Testis (tissue), 2 donors: ENCODE measurements at regions not wholly inside any gene's neighbourhood (a gene's known extent, or its start where the extent isn't known, plus 50 kb on each side); places are given as distances from the start of the nearest gene placed in this dataset.

Experiments
- CTCF ChIP-seq, 3 experiments: fragments of 450-650 bp in 2 of 3; fragments of 200-600 bp in 1 of 3; sonication (generic) in 1 of 3; IDR thresholded peaks; one replicate each; pipeline ENCODE4 v1.5.1; 2016 to 2019; ENCODE audit warnings: antibody characterized with exemption in 3 of 3, mild to moderate bottlenecking in 2 of 3, moderate library complexity in 1 of 3
- POLR2A ChIP-seq: fragments of 450-650 bp; IDR thresholded peaks from one replicate; pipeline ENCODE4 v1.6.1; 2017; ENCODE audit warnings: antibody characterized with exemption, mild to moderate bottlenecking, moderate library complexity

GRCh38 chr3:88921986-88922385 lies 185.4 kb upstream of the EPHA3 start:
- TF ChIP-seq CTCF (IDR thresholded peaks at IDR 0.05) (no peak), POLR2A (no peak)
